ENCODE measurements at regions not wholly inside any gene's neighbourhood (a gene's known extent, or its start where the extent isn't known, plus 50 kb on each side); places are given as distances from the start of the nearest gene placed in this dataset.

GRCh38 chr6:134453792-134454510, 136.0 kb upstream of the SGK1 start:
- Histone ChIP-seq H3K27ac (no peak overlapping the region), H3K27me3 (no peaks in the 10 kb centered on the region), H3K4me3 (no peak overlapping the region), H3K36me3 (no peaks in the 10 kb centered on the region), H3K4me1 (no peaks in the 10 kb centered on the region), H3K9me3 (no peaks in the 10 kb centered on the region)
- no peak for TF ChIP-seq CTCF (IDR thresholded peaks at IDR 0.05)
- no peak for DNase-seq (ENCODE audit: low spot score)

GRCh38 chr6:134452906-134453305, 135.0 kb upstream of the SGK1 start:
- H3K27ac ChIP-seq, result no peak overlapping the region
- DNase-seq (ENCODE audit: low spot score), result no peak
- no peak for TF ChIP-seq CTCF (IDR thresholded peaks at IDR 0.05)
- no peak overlapping the region for H3K4me3 ChIP-seq
- H3K36me3 ChIP-seq, result no peaks in the 10 kb centered on the region
- no peaks in the 10 kb centered on the region for H3K9me3 ChIP-seq
- H3K27me3 ChIP-seq, result no peaks in the 10 kb centered on the region
- no peaks in the 10 kb centered on the region for H3K4me1 ChIP-seq

GRCh38 chr6:134451529-134451928, 133.6 kb upstream of the SGK1 start:
- DNase-seq (ENCODE audit: low spot score), result no peak

GRCh38 chr6:134449781-134450180, 131.9 kb upstream of the SGK1 start:
- no peak for TF ChIP-seq CTCF (IDR thresholded peaks at IDR 0.05)
- H3K27ac ChIP-seq, result no peak overlapping the region
- no peaks in the 10 kb centered on the region for H3K4me1 ChIP-seq
- H3K27me3 ChIP-seq, result no peaks in the 10 kb centered on the region
- H3K4me3 ChIP-seq, result no peak overlapping the region
- no peak for DNase-seq (ENCODE audit: low spot score)
- no peaks in the 10 kb centered on the region for H3K36me3 ChIP-seq
- no peaks in the 10 kb centered on the region for H3K9me3 ChIP-seq

More at GRCh38 chr6:134451529-134451928, 133.6 kb upstream of the SGK1 start:
- Histone ChIP-seq H3K4me3 (no peak overlapping the region), H3K27ac (no peak overlapping the region), H3K4me1 (no peaks in the 10 kb centered on the region), H3K36me3 (no peaks in the 10 kb centered on the region), H3K9me3 (no peaks in the 10 kb centered on the region), H3K27me3 (no peaks in the 10 kb centered on the region)
- no peak for TF ChIP-seq CTCF (IDR thresholded peaks at IDR 0.05)

GRCh38 chr6:134449004-134449403, 131.1 kb upstream of the SGK1 start:
- DNase-seq (ENCODE audit: low spot score), result no peak
- Histone ChIP-seq H3K27ac (no peak overlapping the region), H3K4me3 (no peak overlapping the region), H3K27me3 (no peaks in the 10 kb centered on the region), H3K9me3 (no peaks in the 10 kb centered on the region), H3K36me3 (no peaks in the 10 kb centered on the region), H3K4me1 (no peaks in the 10 kb centered on the region)
- no peak for TF ChIP-seq CTCF (IDR thresholded peaks at IDR 0.05)

- TF ChIP-seq CTCF (IDR thresholded peaks at IDR 0.05), result no peak
- H3K9me3 ChIP-seq, result no peaks in the 10 kb centered on the region
- H3K4me3 ChIP-seq, result no peak overlapping the region
- no peaks in the 10 kb centered on the region for H3K4me1 ChIP-seq
- H3K36me3 ChIP-seq, result no peaks in the 10 kb centered on the region
- no peaks in the 10 kb centered on the region for H3K27me3 ChIP-seq
- no peak for DNase-seq (ENCODE audit: low spot score)
- H3K27ac ChIP-seq, result no peak overlapping the region
These were observed 130.0 kb upstream of the SGK1 start for GRCh38 chr6:134447883-134448387.
